ENCODE measurements at regions not wholly inside any gene's neighbourhood (a gene's known extent, or its start where the extent isn't known, plus 50 kb on each side); places are given as distances from the start of the nearest gene placed in this dataset.

DNA sequence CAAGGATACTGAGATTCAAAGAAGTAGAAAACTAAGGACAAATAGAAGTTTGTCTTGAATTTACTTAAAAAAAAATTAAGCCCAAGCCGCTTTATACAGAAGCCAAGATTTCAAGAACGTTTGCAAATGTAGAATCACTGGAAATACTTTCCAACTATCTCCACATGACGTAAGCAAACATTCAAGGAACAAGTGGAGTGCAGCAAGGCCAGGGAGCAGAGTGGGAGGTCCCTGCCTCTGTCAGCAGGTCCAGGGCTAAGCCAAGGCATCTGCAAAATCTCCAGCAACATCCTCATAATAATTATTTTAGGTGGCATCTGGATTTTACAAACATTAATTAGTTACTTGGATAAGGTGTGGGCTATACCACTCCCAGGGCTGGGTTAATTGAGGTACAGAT, 60.1 kb upstream of the AKIRIN2 start:
- Histone ChIP-seq H3K4me1 (ENCODE audit: control insufficient read depth, extremely low read depth, insufficient read depth, low read length) (peaks cover 4% of the 10 kb centered on the region), H3K4me2 (ENCODE audit: control insufficient read depth, extremely low read depth, insufficient read depth, low read depth, low read length) (no peak overlapping the region), H3K27me3 (ENCODE audit: control insufficient read depth, extremely low read depth, insufficient read depth, low read length) (no peaks in the 10 kb centered on the region), H4K20me1 (ENCODE audit: control insufficient read depth, extremely low read depth, insufficient read depth, low read length) (no peaks in the 10 kb centered on the region), H3K79me2 (ENCODE audit: control insufficient read depth, insufficient read depth, low read length) (no peaks in the 10 kb centered on the region), H2AFZ (ENCODE audit: control insufficient read depth, low read length) (no peak overlapping the region), H3K27ac (ENCODE audit: control insufficient read depth, insufficient read depth, low read length) (no peak overlapping the region), H3K9me3 (ENCODE audit: control insufficient read depth, low read depth, low read length) (no peaks in the 10 kb centered on the region), H3K4me3 (ENCODE audit: control insufficient read depth in 2 of 3, extremely low read depth in 1 of 3, insufficient read depth in 2 of 3, low read depth in 1 of 3, low read length in 3 of 3) (no peak overlapping the region), H3K9me1 (ENCODE audit: control insufficient read depth, extremely low read depth, insufficient read depth, low read length) (no peaks in the 10 kb centered on the region), H3K9ac (ENCODE audit: control insufficient read depth, extremely low read depth, insufficient read depth, low read length) (no peak overlapping the region), H3K36me3 (ENCODE audit: control insufficient read depth in 2 of 2, extremely low read depth in 1 of 2, insufficient read depth in 2 of 2, low read length in 2 of 2) (no peaks in the 10 kb centered on the region)
- FAIRE-seq: no peak
- DNase-seq (ENCODE audit: low read depth, low spot score): no peak
- dilution Hi-C loops (cut with MboI; ENCODE audit: extremely low pct_ligation_motif_present, low sequenced_read_pairs): no loop called here
- no peak for TF ChIP-seq EZH2 (IDR thresholded peaks at IDR 0.05; ENCODE audit: low read length)
- TF ChIP-seq, protein P1, sequence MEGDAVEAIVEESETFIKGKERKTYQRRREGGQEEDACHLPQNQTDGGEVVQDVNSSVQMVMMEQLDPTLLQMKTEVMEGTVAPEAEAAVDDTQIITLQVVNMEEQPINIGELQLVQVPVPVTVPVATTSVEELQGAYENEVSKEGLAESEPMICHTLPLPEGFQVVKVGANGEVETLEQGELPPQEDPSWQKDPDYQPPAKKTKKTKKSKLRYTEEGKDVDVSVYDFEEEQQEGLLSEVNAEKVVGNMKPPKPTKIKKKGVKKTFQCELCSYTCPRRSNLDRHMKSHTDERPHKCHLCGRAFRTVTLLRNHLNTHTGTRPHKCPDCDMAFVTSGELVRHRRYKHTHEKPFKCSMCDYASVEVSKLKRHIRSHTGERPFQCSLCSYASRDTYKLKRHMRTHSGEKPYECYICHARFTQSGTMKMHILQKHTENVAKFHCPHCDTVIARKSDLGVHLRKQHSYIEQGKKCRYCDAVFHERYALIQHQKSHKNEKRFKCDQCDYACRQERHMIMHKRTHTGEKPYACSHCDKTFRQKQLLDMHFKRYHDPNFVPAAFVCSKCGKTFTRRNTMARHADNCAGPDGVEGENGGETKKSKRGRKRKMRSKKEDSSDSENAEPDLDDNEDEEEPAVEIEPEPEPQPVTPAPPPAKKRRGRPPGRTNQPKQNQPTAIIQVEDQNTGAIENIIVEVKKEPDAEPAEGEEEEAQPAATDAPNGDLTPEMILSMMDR (optimal IDR thresholded peaks at IDR 0.05 in 1 of 3, IDR thresholded peaks at IDR 0.05 in 1 of 3, conservative IDR thresholded peaks at IDR 0.05 in 1 of 3; ENCODE audit: extremely low read depth in 1 of 3, insufficient read depth in 2 of 3, low read length in 3 of 3): no peak

DNA sequence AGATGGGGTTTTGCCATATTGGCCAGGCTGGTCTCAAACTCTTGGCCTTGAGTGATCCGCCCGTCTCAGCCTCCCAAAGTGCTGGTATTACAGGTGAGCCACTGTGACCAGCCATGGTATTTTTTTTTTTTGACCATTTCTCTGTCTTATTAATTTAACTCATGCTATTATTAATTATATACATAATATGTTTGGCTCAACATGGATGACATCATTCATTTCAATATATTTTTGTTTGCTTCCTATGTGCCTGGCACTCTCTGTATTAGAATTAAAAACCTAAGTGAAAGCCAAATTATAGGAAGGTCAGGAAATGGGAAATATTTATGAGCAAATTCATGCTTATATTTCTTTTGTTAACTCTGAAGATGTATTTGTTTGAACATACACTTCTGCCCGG, 55.8 kb upstream of the AKIRIN2 start:
- Histone ChIP-seq H2AFZ (ENCODE audit: control insufficient read depth, low read length) (no peak overlapping the region), H3K4me1 (ENCODE audit: control insufficient read depth, extremely low read depth, insufficient read depth, low read length) (peaks cover 4% of the 10 kb centered on the region), H3K4me2 (ENCODE audit: control insufficient read depth, extremely low read depth, insufficient read depth, low read depth, low read length) (no peak overlapping the region), H3K9ac (ENCODE audit: control insufficient read depth, extremely low read depth, insufficient read depth, low read length) (no peak overlapping the region), H4K20me1 (ENCODE audit: control insufficient read depth, extremely low read depth, insufficient read depth, low read length) (no peaks in the 10 kb centered on the region), H3K36me3 (ENCODE audit: control insufficient read depth in 2 of 2, extremely low read depth in 1 of 2, insufficient read depth in 2 of 2, low read length in 2 of 2) (no peaks in the 10 kb centered on the region), H3K4me3 (ENCODE audit: control insufficient read depth in 2 of 3, extremely low read depth in 1 of 3, insufficient read depth in 2 of 3, low read depth in 1 of 3, low read length in 3 of 3) (no peak overlapping the region), H3K9me1 (ENCODE audit: control insufficient read depth, extremely low read depth, insufficient read depth, low read length) (no peaks in the 10 kb centered on the region), H3K27ac (ENCODE audit: control insufficient read depth, insufficient read depth, low read length) (no peak overlapping the region), H3K79me2 (ENCODE audit: control insufficient read depth, insufficient read depth, low read length) (no peaks in the 10 kb centered on the region), H3K9me3 (ENCODE audit: control insufficient read depth, low read depth, low read length) (no peaks in the 10 kb centered on the region), H3K27me3 (ENCODE audit: control insufficient read depth, extremely low read depth, insufficient read depth, low read length) (no peaks in the 10 kb centered on the region)
- FAIRE-seq: no peak
- TF ChIP-seq, protein P1 (optimal IDR thresholded peaks at IDR 0.05 in 1 of 3, IDR thresholded peaks at IDR 0.05 in 1 of 3, conservative IDR thresholded peaks at IDR 0.05 in 1 of 3; ENCODE audit: extremely low read depth in 1 of 3, insufficient read depth in 2 of 3, low read length in 3 of 3): no peak
- TF ChIP-seq EZH2 (IDR thresholded peaks at IDR 0.05; ENCODE audit: low read length): no peak
- dilution Hi-C loops (cut with MboI; ENCODE audit: extremely low pct_ligation_motif_present, low sequenced_read_pairs): no loop called here
- DNase-seq (ENCODE audit: low read depth, low spot score): no peak
